Karpas-422 (cell line): ENCODE measurements at regions not wholly inside any gene's neighbourhood (a gene's known extent, or its start where the extent isn't known, plus 50 kb on each side); places are given as distances from the start of the nearest gene placed in this dataset.

Experiments used
- DNase-seq: peaks from one replicate; pipeline ENCODE4 v3.0.0-alpha.2; 2015
- H2AFZ ChIP-seq: fragments of 200-600 bp; sonication (generic); 2 replicates; pipeline ENCODE4 v1.6.1; 2014; ENCODE audit warnings: antibody characterized with exemption, low read length, mixed read lengths
- H3K27ac ChIP-seq: fragments of 200-600 bp; sonication (generic); 2 replicates; pipeline ENCODE4 v1.5.1; 2014; ENCODE audit warnings: mild to moderate bottlenecking, low read length, moderate library complexity
- H3K27me3 ChIP-seq: fragments of 200-600 bp; sonication (generic); 2 replicates; pipeline ENCODE4 v1.6.1; 2014; ENCODE audit warnings: low read length, mixed read lengths
- H3K36me3 ChIP-seq: fragments of 200-600 bp; sonication (generic); 2 replicates; pipeline ENCODE4 v1.6.1; 2014; ENCODE audit warnings: low read length, mixed read lengths; ENCODE audit not compliant: insufficient read depth
- H3K4me1 ChIP-seq: fragments of 200-600 bp; sonication (generic); 2 replicates; pipeline ENCODE4 v1.6.1; 2014; ENCODE audit warnings: mild to moderate bottlenecking, low read length, mixed read lengths
- H3K4me2 ChIP-seq: fragments of 200-600 bp; sonication (generic); 2 replicates; pipeline ENCODE4 v1.6.1; 2014; ENCODE audit warnings: low read length, low read depth, mild to moderate bottlenecking; ENCODE audit not compliant: poor library complexity, severe bottlenecking
- H3K4me3 ChIP-seq: fragments of 200-600 bp; sonication (generic); 2 replicates; pipeline ENCODE4 v1.5.1; 2014; ENCODE audit warnings: mild to moderate bottlenecking, antibody characterized with exemption, low read length, mixed read lengths
- H3K79me2 ChIP-seq: fragments of 200-600 bp; sonication (generic); 2 replicates; pipeline ENCODE4 v1.6.1; 2014; ENCODE audit warnings: mild to moderate bottlenecking, low read length, mixed read lengths
- H3K9ac ChIP-seq: fragments of 200-600 bp; sonication (generic); 2 replicates; pipeline ENCODE4 v1.6.0; 2014; ENCODE audit warnings: low read length
- H3K9me2 ChIP-seq: fragments of 200-600 bp; sonication (generic), shearing (Covaris generic); replicated peaks from 2 replicates; pipeline ENCODE4 v1.6.0; 2014; ENCODE audit warnings: mild to moderate bottlenecking, low read length, moderate library complexity; ENCODE audit not compliant: insufficient read depth
- H3K9me3 ChIP-seq: fragments of 300-700, 200-600 bp; sonication (generic); 2 replicates; pipeline ENCODE4 v1.6.1; 2014; ENCODE audit warnings: low read length, mixed read lengths
- H4K20me1 ChIP-seq: fragments of 200-600 bp; sonication (generic); 2 replicates; pipeline ENCODE4 v1.6.1; 2014; ENCODE audit warnings: mild to moderate bottlenecking, antibody characterized with exemption, low read length, low read depth; ENCODE audit not compliant: insufficient read depth

DNA sequence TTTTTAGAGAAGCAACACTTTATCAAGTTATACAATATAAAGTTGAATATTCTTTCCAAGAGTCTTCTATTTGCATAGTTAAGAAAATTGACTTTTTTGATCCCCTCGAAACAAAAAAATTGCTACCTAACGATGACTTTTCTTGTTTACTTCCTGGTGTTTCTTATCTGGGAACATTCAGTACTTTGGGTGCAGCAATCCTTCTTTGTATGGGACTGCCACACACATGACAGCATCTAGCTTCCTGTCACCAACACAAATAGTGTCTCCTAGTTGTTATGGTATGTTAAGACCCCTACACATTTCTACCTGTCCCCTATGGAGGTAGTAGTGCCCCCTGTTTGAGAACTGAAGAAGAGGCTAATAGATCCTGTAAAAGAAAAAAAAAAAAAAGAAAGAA lies 841.7 kb upstream of the FAT3 start:
- Histone ChIP-seq H4K20me1 (no peaks in the 10 kb centered on the region), H3K27me3 (no peaks in the 10 kb centered on the region), H3K9ac (no peak overlapping the region), H2AFZ (no peak overlapping the region), H3K36me3 (no peaks in the 10 kb centered on the region), H3K4me2 (no peak overlapping the region), H3K9me3 (peaks cover 75% of the 10 kb centered on the region), H3K4me3 (no peak overlapping the region), H3K4me1 (no peaks in the 10 kb centered on the region), H3K27ac (no peak overlapping the region), H3K9me2 (no peaks in the 10 kb centered on the region), H3K79me2 (no peaks in the 10 kb centered on the region)
- no peak for DNase-seq

DNA sequence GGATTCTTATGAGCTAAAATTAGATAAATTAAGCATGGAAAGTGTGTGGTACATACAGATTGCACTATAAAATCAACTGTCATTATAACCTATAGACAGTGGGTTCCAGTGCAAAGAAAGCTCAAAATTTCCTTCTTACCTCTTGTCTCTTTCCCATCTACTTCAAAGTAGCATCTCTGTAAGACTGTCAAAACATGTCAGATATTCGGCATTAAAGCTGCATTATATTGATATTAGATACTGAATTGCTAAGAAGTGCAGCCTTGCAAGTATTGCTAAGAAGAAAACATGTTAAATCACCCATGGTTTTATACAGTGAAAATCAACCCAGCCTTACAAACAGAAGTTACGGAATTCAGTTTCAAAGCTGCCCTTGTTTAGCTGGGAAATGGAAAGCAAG lies 849.8 kb upstream of the FAT3 start:
- no peak for DNase-seq
- Histone ChIP-seq H3K27me3 (no peaks in the 10 kb centered on the region), H3K4me3 (no peak overlapping the region), H3K9me3 (peaks cover 65% of the 10 kb centered on the region), H3K79me2 (no peaks in the 10 kb centered on the region), H3K4me2 (no peak overlapping the region), H3K9ac (no peak overlapping the region), H3K4me1 (no peaks in the 10 kb centered on the region), H2AFZ (no peak overlapping the region), H3K27ac (no peak overlapping the region), H3K36me3 (no peaks in the 10 kb centered on the region), H4K20me1 (no peaks in the 10 kb centered on the region), H3K9me2 (no peaks in the 10 kb centered on the region)

DNA sequence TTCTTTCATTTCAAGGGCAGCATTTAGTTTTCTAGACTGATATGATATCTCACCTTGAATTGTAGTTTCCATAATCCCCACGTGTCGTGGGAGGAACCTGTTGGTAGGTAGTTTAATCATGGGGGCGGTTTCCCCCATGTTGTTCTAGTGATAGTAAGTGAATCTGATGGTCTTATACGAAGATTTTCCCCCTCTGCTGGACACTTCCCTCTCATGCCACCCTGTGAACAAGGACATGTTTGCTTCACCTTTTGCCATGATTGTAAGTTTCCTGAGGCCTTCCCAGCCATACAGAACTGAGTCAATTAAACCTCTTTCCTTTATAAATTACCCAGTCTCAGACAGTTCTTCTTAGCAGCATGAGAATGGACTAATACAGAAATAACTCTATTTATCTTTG lies 851.1 kb upstream of the FAT3 start:
- Histone ChIP-seq H3K9me3 (peaks cover 63% of the 10 kb centered on the region), H3K4me3 (no peak overlapping the region), H3K27ac (no peak overlapping the region), H3K9me2 (no peaks in the 10 kb centered on the region), H3K79me2 (no peaks in the 10 kb centered on the region), H3K4me1 (no peaks in the 10 kb centered on the region), H3K9ac (no peak overlapping the region), H4K20me1 (no peaks in the 10 kb centered on the region), H3K4me2 (no peak overlapping the region), H3K27me3 (no peaks in the 10 kb centered on the region), H3K36me3 (no peaks in the 10 kb centered on the region), H2AFZ (no peak overlapping the region)
- peak; percentile 46 for DNase-seq

- Histone ChIP-seq H3K4me1 (no peaks in the 10 kb centered on the region), H3K4me2 (no peak overlapping the region), H3K9ac (no peak overlapping the region), H3K36me3 (no peaks in the 10 kb centered on the region), H2AFZ (no peak overlapping the region), H3K79me2 (no peaks in the 10 kb centered on the region), H3K9me2 (no peaks in the 10 kb centered on the region), H3K9me3 (peaks cover 32% of the 10 kb centered on the region), H3K27me3 (no peaks in the 10 kb centered on the region), H3K27ac (no peak overlapping the region), H3K4me3 (no peak overlapping the region), H4K20me1 (no peaks in the 10 kb centered on the region)
- DNase-seq: no peak
Observed at GRCh38 chr11:91366816-91367215, 857.8 kb upstream of the FAT3 start.

GRCh38 chr11:91365986-91366585 lies 858.5 kb upstream of the FAT3 start:
- H3K4me2 ChIP-seq: no peak overlapping the region
- H3K79me2 ChIP-seq: no peaks in the 10 kb centered on the region
- no peaks in the 10 kb centered on the region for H3K27me3 ChIP-seq
- no peaks in the 10 kb centered on the region for H3K4me1 ChIP-seq
- peaks cover 37% of the 10 kb centered on the region for H3K9me3 ChIP-seq
- no peaks in the 10 kb centered on the region for H3K36me3 ChIP-seq
- H2AFZ ChIP-seq: no peak overlapping the region
- H3K9me2 ChIP-seq: no peaks in the 10 kb centered on the region
- H3K27ac ChIP-seq: no peak overlapping the region
- H3K4me3 ChIP-seq: no peak overlapping the region
- H3K9ac ChIP-seq: no peak overlapping the region
- H4K20me1 ChIP-seq: no peaks in the 10 kb centered on the region
- no peak for DNase-seq

DNA sequence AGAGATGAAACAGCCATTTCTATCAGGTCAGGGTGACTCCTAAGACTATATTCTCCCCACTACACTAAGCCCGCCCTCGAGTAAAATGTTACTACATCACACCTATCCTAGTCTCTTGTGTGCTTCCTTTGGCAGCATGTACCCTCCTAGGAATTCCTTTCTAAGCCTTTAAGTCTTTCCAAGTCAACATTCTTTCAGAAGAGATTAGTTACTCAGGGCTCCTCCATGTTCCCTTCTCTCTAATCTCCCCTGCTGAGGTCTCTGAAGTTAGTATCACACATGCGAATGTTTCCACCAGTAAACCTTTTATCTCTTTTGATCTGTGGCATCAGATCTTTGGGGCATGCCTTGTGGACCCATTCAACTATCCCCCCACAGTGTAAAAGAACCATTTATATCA lies 873.7 kb upstream of the FAT3 start:
- H3K27ac ChIP-seq: no peak overlapping the region
- H3K27me3 ChIP-seq: no peaks in the 10 kb centered on the region
- no peak overlapping the region for H3K9ac ChIP-seq
- no peaks in the 10 kb centered on the region for H3K36me3 ChIP-seq
- peaks cover 61% of the 10 kb centered on the region for H3K9me3 ChIP-seq
- no peak overlapping the region for H2AFZ ChIP-seq
- H3K4me2 ChIP-seq: no peak overlapping the region
- H3K4me3 ChIP-seq: no peak overlapping the region
- no peaks in the 10 kb centered on the region for H3K79me2 ChIP-seq
- no peaks in the 10 kb centered on the region for H3K4me1 ChIP-seq
- 0 out of 2 replicates have a peak, but pooled peaks cover 5% of the 10 kb centered on the region for H3K9me2 ChIP-seq
- DNase-seq: no peak
- H4K20me1 ChIP-seq: no peaks in the 10 kb centered on the region

DNA sequence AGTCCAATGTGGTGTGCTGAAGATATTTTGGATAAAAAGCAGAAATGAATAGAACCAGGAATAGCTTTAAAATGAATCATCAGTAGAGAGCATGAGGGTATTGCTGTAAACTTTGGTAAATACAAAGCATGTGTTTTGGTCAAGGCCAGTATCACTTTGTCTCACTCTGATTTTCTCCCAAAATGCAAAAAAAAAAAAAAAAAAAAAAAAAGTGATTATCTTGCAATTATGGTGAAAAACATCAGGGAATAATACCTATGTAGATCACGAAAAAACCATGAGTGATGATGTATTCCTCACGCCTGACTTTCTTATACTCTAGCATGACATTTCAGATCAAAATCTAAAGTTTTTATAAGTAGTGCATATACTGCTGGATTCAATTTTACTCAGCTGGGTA lies 897.9 kb upstream of the FAT3 start:
- Histone ChIP-seq H4K20me1 (no peaks in the 10 kb centered on the region), H3K27ac (no peak overlapping the region), H3K9me2 (no peaks in the 10 kb centered on the region), H3K9ac (no peak overlapping the region), H2AFZ (no peak overlapping the region), H3K4me3 (no peak overlapping the region), H3K36me3 (no peaks in the 10 kb centered on the region), H3K4me2 (no peak overlapping the region), H3K79me2 (no peaks in the 10 kb centered on the region), H3K27me3 (no peaks in the 10 kb centered on the region), H3K9me3 (peaks cover 68% of the 10 kb centered on the region), H3K4me1 (no peaks in the 10 kb centered on the region)
- DNase-seq: no peak

GRCh38 chr11:91326280-91326679 lies 898.3 kb upstream of the FAT3 start:
- Histone ChIP-seq H2AFZ (no peak overlapping the region), H3K4me3 (no peak overlapping the region), H3K9me2 (no peaks in the 10 kb centered on the region), H3K9me3 (peaks cover 72% of the 10 kb centered on the region), H3K4me2 (no peak overlapping the region), H3K36me3 (no peaks in the 10 kb centered on the region), H3K27ac (no peak overlapping the region), H3K27me3 (no peaks in the 10 kb centered on the region), H3K4me1 (no peaks in the 10 kb centered on the region), H3K79me2 (no peaks in the 10 kb centered on the region), H3K9ac (no peak overlapping the region), H4K20me1 (no peaks in the 10 kb centered on the region)
- no peak for DNase-seq

- DNase-seq: no peak
- no peaks in the 10 kb centered on the region for H3K79me2 ChIP-seq
- H3K27me3 ChIP-seq: no peaks in the 10 kb centered on the region
- H2AFZ ChIP-seq: no peak overlapping the region
- no peak overlapping the region for H3K4me3 ChIP-seq
- no peaks in the 10 kb centered on the region for H4K20me1 ChIP-seq
- no peak overlapping the region for H3K27ac ChIP-seq
- H3K36me3 ChIP-seq: no peaks in the 10 kb centered on the region
- H3K4me2 ChIP-seq: no peak overlapping the region
- no peak overlapping the region for H3K9ac ChIP-seq
- peaks cover 43% of the 10 kb centered on the region for H3K9me3 ChIP-seq
- H3K4me1 ChIP-seq: no peaks in the 10 kb centered on the region
- H3K9me2 ChIP-seq: peaks cover 6% of the 10 kb centered on the region; the same call in 1 of the 2 replicates
Observed at GRCh38 chr11:91314521-91314920, 910.1 kb upstream of the FAT3 start.
